ENCODE measurements at regions not wholly inside any gene's neighbourhood (a gene's known extent, or its start where the extent isn't known, plus 50 kb on each side); places are given as distances from the start of the nearest gene placed in this dataset.

DNA sequence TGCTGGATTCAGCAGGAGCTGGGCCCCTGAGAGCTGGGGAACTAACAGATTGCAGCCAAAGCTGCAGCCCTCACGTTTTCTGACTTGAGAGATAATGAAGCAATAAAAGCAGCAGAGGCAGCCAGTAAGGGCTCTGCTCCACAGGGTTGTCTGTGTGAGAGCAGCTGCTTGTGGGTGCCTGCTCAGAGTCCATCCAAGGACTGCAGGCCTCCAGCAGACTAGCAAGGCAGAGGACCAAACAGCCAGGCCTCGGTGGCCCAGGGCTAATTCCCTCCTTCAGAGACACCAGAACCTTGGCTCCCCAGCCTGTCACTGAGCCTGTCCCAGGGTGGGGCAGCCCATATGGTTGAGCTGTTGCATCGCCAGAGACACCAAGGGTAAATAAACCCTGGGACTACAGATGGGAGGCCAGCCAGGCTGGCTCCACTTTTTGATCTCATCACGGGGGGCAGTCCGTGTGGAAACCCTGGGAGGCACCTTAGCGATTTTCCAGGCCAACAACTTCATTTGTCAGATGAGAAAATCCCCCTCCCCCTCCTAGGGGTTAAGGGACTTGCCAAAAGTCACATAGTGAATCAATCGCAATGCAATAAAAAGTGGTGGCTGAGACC lies 229.2 kb downstream of the WDR11 start:
- DNase-seq (ENCODE audit: extremely low spot score): peak; percentile 50
- CTCF ChIA-PET: interaction anchor here (2.5 kb wide), 1 partner anchor 10 kb away, joined by 12 read pairs; no protein-coding TSS in a partner anchor
- TF ChIP-seq ZNF384 (IDR thresholded peaks at IDR 0.05): no peak
- no peak for TF ChIP-seq SUZ12 (IDR thresholded peaks at IDR 0.05)
- TF ChIP-seq ELF4 (IDR thresholded peaks at IDR 0.05): no peak
- TF ChIP-seq FOXK2 (IDR thresholded peaks at IDR 0.05): no peak
- no peak for TF ChIP-seq ARNT (IDR thresholded peaks at IDR 0.05)
- TF ChIP-seq NFRKB (IDR thresholded peaks at IDR 0.05): no peak
- TF ChIP-seq SP1 (IDR thresholded peaks at IDR 0.05): no peak
- TF ChIP-seq FOXM1 (IDR thresholded peaks at IDR 0.05; ENCODE audit: borderline replicate concordance): no peak
- TF ChIP-seq, protein P1, sequence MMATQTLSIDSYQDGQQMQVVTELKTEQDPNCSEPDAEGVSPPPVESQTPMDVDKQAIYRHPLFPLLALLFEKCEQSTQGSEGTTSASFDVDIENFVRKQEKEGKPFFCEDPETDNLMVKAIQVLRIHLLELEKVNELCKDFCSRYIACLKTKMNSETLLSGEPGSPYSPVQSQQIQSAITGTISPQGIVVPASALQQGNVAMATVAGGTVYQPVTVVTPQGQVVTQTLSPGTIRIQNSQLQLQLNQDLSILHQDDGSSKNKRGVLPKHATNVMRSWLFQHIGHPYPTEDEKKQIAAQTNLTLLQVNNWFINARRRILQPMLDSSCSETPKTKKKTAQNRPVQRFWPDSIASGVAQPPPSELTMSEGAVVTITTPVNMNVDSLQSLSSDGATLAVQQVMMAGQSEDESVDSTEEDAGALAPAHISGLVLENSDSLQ (IDR thresholded peaks at IDR 0.05): no peak
- no peak for TF ChIP-seq CTBP1 (IDR thresholded peaks at IDR 0.05; ENCODE audit: borderline replicate concordance)
- no peak for TF ChIP-seq FOXA1 (IDR thresholded peaks at IDR 0.05)
- TF ChIP-seq TARDBP (IDR thresholded peaks at IDR 0.05): no peak
- TF ChIP-seq L3MBTL2 (conservative IDR thresholded peaks at IDR 0.05): no peak
- POLR2A ChIA-PET: interaction anchor here (1.8 kb wide), 1 partner anchor 114 kb away, joined by 5 read pairs; no protein-coding TSS in a partner anchor

DNA sequence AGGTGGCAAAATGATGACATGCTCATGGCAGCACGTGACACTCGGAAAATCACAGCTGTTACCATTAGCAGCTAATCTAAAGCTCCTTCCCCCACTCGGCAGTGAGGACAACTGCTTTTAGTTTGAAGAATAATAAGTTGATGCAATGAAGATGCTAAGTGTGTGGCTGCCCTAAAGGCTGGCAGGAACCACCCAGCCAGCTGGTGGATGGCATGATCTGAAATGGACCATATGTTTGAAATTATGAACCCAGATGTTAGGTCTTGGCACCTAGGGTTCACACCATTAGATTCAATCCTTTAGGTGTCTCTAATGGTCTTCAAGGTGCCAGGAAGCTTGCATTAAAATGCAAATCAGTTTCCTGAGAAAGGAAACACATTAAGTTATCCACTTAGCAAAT lies 230.1 kb downstream of the WDR11 start:
- POLR2A ChIA-PET: no interaction called here
- DNase-seq (ENCODE audit: extremely low spot score): no peak

DNA sequence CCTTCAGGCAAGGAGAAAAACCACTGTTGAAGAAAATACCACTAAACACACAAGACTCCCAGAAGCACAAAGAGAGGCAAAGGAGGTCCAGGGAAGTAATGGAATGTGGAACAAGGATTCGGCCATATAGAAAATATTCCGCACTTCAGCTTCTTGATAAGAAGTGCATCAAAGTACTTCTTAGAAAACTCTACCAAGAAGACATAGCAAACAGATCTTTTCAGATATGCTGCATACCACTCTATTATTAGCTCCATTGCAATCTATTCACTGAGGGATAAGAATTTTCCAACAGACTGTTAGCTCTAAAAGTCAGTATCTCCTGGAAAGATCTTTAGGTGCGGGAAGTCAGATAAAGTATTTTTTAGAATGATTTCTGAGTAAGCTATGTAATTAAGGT lies 231.8 kb downstream of the WDR11 start:
- CTCF ChIA-PET: interaction anchor here (1.1 kb wide), 1 partner anchor 90 kb away, joined by 3 read pairs; no protein-coding TSS in a partner anchor
- no peak for TF ChIP-seq ELF4 (IDR thresholded peaks at IDR 0.05)
- TF ChIP-seq L3MBTL2 (conservative IDR thresholded peaks at IDR 0.05): no peak
- TF ChIP-seq TARDBP (IDR thresholded peaks at IDR 0.05): no peak
- TF ChIP-seq BHLHE40 (IDR thresholded peaks at IDR 0.05; ENCODE audit: borderline replicate concordance): no peak
- no peak for TF ChIP-seq CTBP1 (IDR thresholded peaks at IDR 0.05; ENCODE audit: borderline replicate concordance)
- no peak for TF ChIP-seq ARNT (IDR thresholded peaks at IDR 0.05)
- TF ChIP-seq HDGF (IDR thresholded peaks at IDR 0.05; ENCODE audit: borderline replicate concordance): no peak
- TF ChIP-seq LEF1 (IDR thresholded peaks at IDR 0.05; ENCODE audit: borderline replicate concordance): no peak
- no peak for TF ChIP-seq ZNF384 (IDR thresholded peaks at IDR 0.05)
- no peak for TF ChIP-seq SP1 (IDR thresholded peaks at IDR 0.05)
- no peak for TF ChIP-seq FOXM1 (IDR thresholded peaks at IDR 0.05; ENCODE audit: borderline replicate concordance)
- POLR2A ChIA-PET: no interaction called here
- DNase-seq (ENCODE audit: extremely low spot score): no peak

More for the DNA sequence above, 230.1 kb downstream of the WDR11 start:
- CTCF ChIA-PET: no interaction called here
- TF ChIP-seq ZNF384 (IDR thresholded peaks at IDR 0.05) (no peak), SP1 (IDR thresholded peaks at IDR 0.05) (no peak), ELF4 (IDR thresholded peaks at IDR 0.05) (no peak), L3MBTL2 (conservative IDR thresholded peaks at IDR 0.05) (no peak), SUZ12 (IDR thresholded peaks at IDR 0.05) (no peak), FOXK2 (IDR thresholded peaks at IDR 0.05) (no peak), ARNT (IDR thresholded peaks at IDR 0.05) (no peak), HDGF (IDR thresholded peaks at IDR 0.05; ENCODE audit: borderline replicate concordance) (no peak), TARDBP (IDR thresholded peaks at IDR 0.05) (no peak), LEF1 (IDR thresholded peaks at IDR 0.05; ENCODE audit: borderline replicate concordance) (no peak)

DNA sequence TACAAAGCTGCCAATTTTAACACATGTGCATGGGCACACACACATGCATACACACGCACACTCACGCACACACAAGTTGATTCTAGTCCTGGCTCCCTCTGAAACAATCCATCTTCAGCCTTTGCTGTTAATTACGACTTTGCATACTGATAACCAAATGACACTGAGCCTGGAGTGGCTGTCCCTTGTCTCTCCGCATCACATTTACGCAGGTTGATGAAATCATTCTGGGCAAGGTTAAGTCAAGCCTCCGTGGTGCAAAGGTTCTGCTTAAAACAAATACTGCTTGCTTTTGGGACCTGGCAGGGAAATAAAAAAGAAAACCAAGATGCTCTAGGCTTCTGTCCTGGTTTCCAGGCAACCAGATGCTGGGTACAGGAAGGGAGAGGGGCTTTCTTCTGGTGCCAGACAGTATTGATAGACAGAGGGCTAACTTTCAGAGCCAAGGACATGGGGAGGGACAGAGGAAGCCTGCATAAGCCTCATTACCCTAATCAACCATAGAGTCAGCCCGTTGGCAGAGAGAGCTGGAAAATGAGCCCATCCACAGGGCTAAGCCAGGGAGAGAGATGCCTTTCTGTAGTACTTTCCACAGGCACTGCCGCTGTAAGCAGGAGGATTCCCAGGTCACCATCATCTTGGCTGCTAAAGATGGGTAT lies 233.0 kb downstream of the WDR11 start:
- POLR2A ChIA-PET: no interaction called here
- TF ChIP-seq ZNF384 (IDR thresholded peaks at IDR 0.05): no peak
- TF ChIP-seq TARDBP (IDR thresholded peaks at IDR 0.05): no peak
- TF ChIP-seq LEF1 (IDR thresholded peaks at IDR 0.05; ENCODE audit: borderline replicate concordance): no peak
- no peak for TF ChIP-seq HDGF (IDR thresholded peaks at IDR 0.05; ENCODE audit: borderline replicate concordance)
- TF ChIP-seq SUZ12 (IDR thresholded peaks at IDR 0.05): no peak
- no peak for TF ChIP-seq FOXK2 (IDR thresholded peaks at IDR 0.05)
- TF ChIP-seq CTBP1 (IDR thresholded peaks at IDR 0.05; ENCODE audit: borderline replicate concordance): no peak
- TF ChIP-seq BHLHE40 (IDR thresholded peaks at IDR 0.05; ENCODE audit: borderline replicate concordance): no peak
- no peak for TF ChIP-seq ELF4 (IDR thresholded peaks at IDR 0.05)
- no peak for TF ChIP-seq FOXM1 (IDR thresholded peaks at IDR 0.05; ENCODE audit: borderline replicate concordance)

DNA sequence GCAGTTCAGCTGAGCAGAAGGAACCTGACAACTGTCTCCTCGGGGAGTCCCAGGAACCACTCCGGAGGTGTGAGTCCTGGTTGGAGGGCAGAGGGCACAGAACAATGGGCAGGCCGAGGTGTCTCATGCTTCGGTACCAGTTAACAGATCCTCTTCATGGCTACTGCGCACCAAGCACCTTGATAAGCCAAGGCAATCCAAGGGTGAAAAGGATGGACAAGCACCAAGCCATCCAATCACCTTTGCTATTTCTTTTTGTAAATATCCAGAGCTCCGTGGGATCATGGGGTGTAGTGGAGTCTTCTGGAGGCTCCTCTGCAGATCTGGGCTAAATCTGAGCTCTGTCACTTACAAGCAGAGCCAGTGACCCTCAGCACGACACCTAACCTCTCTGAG lies 233.5 kb downstream of the WDR11 start:
- TF ChIP-seq SP1 (IDR thresholded peaks at IDR 0.05): no peak
- no peak for TF ChIP-seq ELF4 (IDR thresholded peaks at IDR 0.05)
- CTCF ChIA-PET: no interaction called here
- no peak for DNase-seq (ENCODE audit: extremely low spot score)
- POLR2A ChIA-PET: no interaction called here

More for the DNA sequence above, 233.0 kb downstream of the WDR11 start:
- no peak for DNase-seq (ENCODE audit: extremely low spot score)
- CTCF ChIA-PET: no interaction called here

DNA sequence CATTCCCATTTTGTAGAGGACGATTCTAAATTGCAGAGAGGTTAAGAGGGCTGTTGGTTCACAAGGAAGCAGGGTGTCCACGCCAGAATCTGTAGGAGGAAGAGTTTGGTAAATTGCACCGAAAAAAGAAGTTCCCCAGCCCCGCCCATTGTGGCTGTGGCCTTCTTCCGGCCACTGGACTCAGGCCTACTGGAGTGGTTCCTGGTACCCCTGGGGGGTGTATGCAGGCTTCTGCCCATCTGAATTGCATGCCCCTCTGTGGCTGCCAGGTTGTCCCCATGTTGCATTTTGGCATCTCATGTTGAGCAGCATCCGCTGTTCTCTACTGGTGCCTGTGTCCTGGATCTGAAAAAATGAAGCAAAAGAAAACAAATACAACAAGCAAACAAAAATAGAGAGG lies 234.2 kb downstream of the WDR11 start:
- POLR2A ChIA-PET: no interaction called here
- no peak for TF ChIP-seq FOXA1 (IDR thresholded peaks at IDR 0.05)
- no peak for TF ChIP-seq FOXK2 (IDR thresholded peaks at IDR 0.05)
- no peak for TF ChIP-seq L3MBTL2 (conservative IDR thresholded peaks at IDR 0.05)
- TF ChIP-seq SP1 (IDR thresholded peaks at IDR 0.05): no peak
- TF ChIP-seq ZNF384 (IDR thresholded peaks at IDR 0.05): no peak
- TF ChIP-seq NFRKB (IDR thresholded peaks at IDR 0.05): no peak
- TF ChIP-seq ELF4 (IDR thresholded peaks at IDR 0.05): no peak
- DNase-seq (ENCODE audit: extremely low spot score): no peak
- CTCF ChIA-PET: no interaction called here

DNA sequence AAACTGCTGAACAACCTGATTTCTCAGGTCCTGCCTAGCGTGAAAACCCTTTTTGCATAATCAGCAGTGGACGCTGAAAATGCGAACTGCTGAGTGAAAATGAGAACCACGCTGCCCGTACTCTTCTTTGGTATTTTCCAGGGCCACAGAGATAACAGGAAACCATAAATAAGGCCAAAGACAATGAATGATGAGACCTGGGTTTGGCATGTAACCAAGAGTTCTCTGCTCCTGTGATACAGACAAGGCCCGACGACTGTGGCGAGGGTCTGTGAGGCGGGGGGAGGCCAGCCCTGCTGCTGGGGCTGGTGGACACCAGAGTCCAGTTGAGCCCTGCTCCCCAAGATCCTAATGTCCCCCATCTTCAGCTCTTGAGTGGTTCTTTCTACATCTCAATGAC lies 236.0 kb downstream of the WDR11 start:
- TF ChIP-seq FOXA1 (IDR thresholded peaks at IDR 0.05) (no peak), ELF4 (IDR thresholded peaks at IDR 0.05) (no peak), SP1 (IDR thresholded peaks at IDR 0.05) (no peak), NFRKB (IDR thresholded peaks at IDR 0.05) (no peak), BHLHE40 (IDR thresholded peaks at IDR 0.05; ENCODE audit: borderline replicate concordance) (no peak), LEF1 (IDR thresholded peaks at IDR 0.05; ENCODE audit: borderline replicate concordance) (no peak), ZNF384 (IDR thresholded peaks at IDR 0.05) (no peak), HDGF (IDR thresholded peaks at IDR 0.05; ENCODE audit: borderline replicate concordance) (no peak), FOXM1 (IDR thresholded peaks at IDR 0.05; ENCODE audit: borderline replicate concordance) (no peak), ARNT (IDR thresholded peaks at IDR 0.05) (no peak), SUZ12 (IDR thresholded peaks at IDR 0.05) (no peak), FOXK2 (IDR thresholded peaks at IDR 0.05) (no peak), CTBP1 (IDR thresholded peaks at IDR 0.05; ENCODE audit: borderline replicate concordance) (no peak), L3MBTL2 (conservative IDR thresholded peaks at IDR 0.05) (no peak), TARDBP (IDR thresholded peaks at IDR 0.05) (no peak)
- TF ChIP-seq, protein P1 (IDR thresholded peaks at IDR 0.05): no peak
- POLR2A ChIA-PET: no interaction called here
- CTCF ChIA-PET: no interaction called here
- no peak for DNase-seq (ENCODE audit: extremely low spot score)

Measured in HEK293T (cell line).